Rectal smooth muscle tissue (tissue), 1 donor: ENCODE measurements at regions not wholly inside any gene's neighbourhood (a gene's known extent, or its start where the extent isn't known, plus 50 kb on each side); places are given as distances from the start of the nearest gene placed in this dataset.

Experiments used
- H3K27ac ChIP-seq: one replicate; pipeline ENCODE4 v1.7.0; 2013; ENCODE audit warnings: low read depth, low read length, inconsistent platforms
- H3K27me3 ChIP-seq: one replicate; pipeline ENCODE4 v1.7.0; 2013; ENCODE audit warnings: low read length; ENCODE audit not compliant: control insufficient read depth, insufficient read depth
- H3K36me3 ChIP-seq: one replicate; pipeline ENCODE4 v1.7.0; 2013; ENCODE audit warnings: low read length; ENCODE audit not compliant: control insufficient read depth, insufficient read depth
- H3K4me1 ChIP-seq: one replicate; pipeline ENCODE4 v1.7.0; 2013; ENCODE audit warnings: low read length; ENCODE audit not compliant: control insufficient read depth, insufficient read depth
- H3K4me3 ChIP-seq: one replicate; pipeline ENCODE4 v1.7.0; 2013; ENCODE audit warnings: low read length
- H3K9ac ChIP-seq: one replicate; pipeline ENCODE4 v1.7.0; 2013; ENCODE audit warnings: low read length

DNA sequence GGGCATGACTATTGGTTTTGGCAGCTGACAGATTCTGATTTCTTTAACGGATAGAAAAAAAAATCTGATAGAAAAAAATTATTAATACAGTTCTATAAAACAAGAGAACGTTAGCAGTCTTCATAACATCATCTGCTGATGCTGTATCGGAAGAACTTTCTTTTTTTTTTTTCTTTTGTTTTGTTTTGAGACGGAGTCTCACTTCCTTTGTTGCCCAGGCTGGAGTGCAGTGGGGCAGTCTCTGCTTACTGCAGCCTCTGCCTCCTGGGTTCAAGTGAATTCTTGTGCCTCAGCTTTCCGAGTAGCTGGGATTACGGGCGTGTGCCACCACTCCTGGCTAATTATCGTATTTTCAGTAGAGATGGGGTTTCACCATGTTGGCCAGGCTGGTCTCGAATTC, 271.2 kb upstream of the DPPA4 start:
- Histone ChIP-seq H3K4me1 (no peaks in the 10 kb centered on the region), H3K36me3 (no peaks in the 10 kb centered on the region), H3K9ac (no peak overlapping the region), H3K4me3 (no peak overlapping the region), H3K27ac (no peak overlapping the region), H3K27me3 (no peaks in the 10 kb centered on the region)

DNA sequence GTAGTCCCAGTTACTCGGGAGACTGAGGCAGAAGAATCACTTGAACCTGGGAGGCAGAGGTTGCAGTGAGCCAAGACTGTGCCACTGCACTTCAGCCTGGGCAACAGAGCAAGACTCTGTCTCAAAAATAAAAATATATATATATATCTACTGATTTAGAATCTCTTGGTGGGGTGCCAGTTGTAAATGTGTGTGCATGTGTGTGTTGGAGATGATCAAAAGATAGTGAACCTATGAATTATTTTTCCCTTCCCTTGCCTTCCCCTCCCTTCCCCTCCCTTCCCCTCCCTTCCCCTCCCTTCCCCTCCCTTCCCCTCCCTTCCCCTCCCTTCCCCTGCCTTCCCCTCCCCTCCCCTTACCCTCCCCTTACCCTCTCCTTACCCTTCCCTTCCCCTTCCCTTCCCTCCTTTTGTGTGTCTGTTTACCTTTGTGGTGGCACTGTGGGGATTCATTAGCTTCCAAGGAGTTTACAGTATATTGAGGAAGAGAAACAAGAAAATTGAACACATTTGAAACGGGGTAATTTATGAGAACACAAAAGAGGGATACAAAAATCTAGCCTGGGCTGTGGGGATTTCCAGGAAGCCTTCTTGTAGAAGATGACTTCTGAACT, 281.5 kb upstream of the DPPA4 start:
- Histone ChIP-seq H3K9ac (no peak overlapping the region), H3K36me3 (no peaks in the 10 kb centered on the region), H3K27ac (no peak overlapping the region), H3K4me3 (no peak overlapping the region), H3K27me3 (no peaks in the 10 kb centered on the region), H3K4me1 (no peaks in the 10 kb centered on the region)

DNA sequence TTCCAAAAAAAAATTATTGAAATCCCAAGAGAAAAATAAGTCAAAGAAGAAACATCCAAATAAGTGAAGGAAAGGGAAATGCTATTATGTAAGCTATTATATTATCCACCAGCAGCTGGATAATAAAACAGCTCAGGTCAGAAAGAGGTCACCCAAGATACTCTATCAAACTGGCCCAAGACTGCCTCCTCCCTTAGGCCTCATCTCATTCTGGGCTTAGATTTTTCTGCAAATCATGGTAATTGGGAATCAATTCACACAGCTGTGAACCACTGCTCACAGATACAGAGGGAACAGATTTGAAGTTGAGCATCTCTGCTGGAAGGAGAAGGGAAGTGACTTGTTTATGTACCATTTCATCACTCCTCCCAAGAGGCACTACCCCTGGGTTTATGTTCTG, 294.6 kb upstream of the DPPA4 start:
- no peaks in the 10 kb centered on the region for H3K27me3 ChIP-seq
- H3K27ac ChIP-seq = no peak overlapping the region
- no peak overlapping the region for H3K4me3 ChIP-seq
- no peaks in the 10 kb centered on the region for H3K4me1 ChIP-seq
- H3K9ac ChIP-seq = no peak overlapping the region
- no peaks in the 10 kb centered on the region for H3K36me3 ChIP-seq

DNA sequence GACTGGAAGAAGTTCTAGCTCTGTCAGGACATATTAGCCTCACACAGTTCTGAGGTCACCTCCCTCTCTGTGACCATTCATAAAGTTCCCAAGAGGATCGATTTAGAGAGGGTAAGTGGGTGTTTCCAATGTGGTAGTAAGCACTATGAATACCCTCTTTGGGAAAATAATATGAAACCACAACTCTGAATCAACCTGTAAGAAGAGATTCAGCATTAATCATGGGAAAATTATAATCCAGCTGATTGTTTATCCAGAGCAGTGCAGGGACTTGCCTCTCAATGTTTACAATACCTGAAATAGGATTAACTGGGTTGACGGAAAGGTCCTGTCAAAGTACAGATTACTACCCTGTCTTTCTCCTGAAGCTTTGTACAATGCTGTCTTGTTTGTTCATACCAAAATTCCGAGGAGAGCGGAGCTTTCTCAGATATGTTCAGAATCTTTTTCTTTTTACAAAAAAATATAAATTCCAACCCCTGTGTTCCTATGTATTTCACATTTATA, 302.9 kb upstream of the DPPA4 start:
- H3K36me3 ChIP-seq = no peaks in the 10 kb centered on the region
- H3K27me3 ChIP-seq = no peaks in the 10 kb centered on the region
- no peaks in the 10 kb centered on the region for H3K4me1 ChIP-seq

DNA sequence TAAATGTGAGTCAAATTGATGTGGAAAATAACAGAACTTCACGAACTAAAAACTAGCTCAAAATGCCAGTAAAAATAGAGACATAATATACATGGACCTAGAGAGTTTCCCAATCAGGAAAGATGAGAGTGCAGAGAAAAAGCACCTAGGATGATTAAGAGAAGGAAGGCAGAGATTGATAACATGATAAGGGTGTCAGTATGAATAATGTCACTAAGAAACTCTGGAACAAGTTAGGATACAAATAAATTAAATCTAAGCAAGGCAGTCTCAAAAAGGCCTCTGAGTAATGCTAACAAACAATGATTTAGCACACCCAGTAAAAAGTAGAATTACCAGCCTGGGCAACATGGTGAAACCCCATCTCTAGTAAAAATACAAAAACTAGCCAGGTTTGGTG, 304.7 kb upstream of the DPPA4 start:
- H3K4me3 ChIP-seq = no peak overlapping the region
- no peaks in the 10 kb centered on the region for H3K27me3 ChIP-seq
- no peaks in the 10 kb centered on the region for H3K36me3 ChIP-seq
- no peak overlapping the region for H3K27ac ChIP-seq
- no peaks in the 10 kb centered on the region for H3K4me1 ChIP-seq
- no peak overlapping the region for H3K9ac ChIP-seq

More for the DNA sequence above, 302.9 kb upstream of the DPPA4 start:
- Histone ChIP-seq H3K4me3 (no peak overlapping the region), H3K9ac (no peak overlapping the region), H3K27ac (no peak overlapping the region)

DNA sequence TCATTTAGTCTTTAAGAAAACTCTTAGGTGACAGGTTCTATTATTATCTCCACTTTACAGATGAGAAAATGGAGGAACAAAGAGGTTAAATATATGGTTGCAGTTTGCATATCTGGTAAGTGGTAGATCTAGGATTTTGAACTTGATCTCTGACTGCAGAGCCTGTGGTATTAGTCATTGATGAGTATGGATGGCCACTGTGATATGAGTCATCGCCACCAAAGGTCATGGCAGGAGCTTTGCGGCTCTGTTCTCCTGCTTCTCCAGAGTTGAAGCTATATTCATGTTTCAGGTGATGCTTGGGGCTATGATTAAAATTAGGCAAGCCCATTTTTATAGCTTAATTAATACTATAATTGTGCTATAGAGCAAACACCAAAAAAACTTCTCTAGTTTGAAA, 306.2 kb upstream of the DPPA4 start:
- Histone ChIP-seq H3K27me3 (no peaks in the 10 kb centered on the region), H3K9ac (no peak overlapping the region), H3K36me3 (no peaks in the 10 kb centered on the region), H3K4me3 (no peak overlapping the region), H3K27ac (no peak overlapping the region), H3K4me1 (no peaks in the 10 kb centered on the region)

DNA sequence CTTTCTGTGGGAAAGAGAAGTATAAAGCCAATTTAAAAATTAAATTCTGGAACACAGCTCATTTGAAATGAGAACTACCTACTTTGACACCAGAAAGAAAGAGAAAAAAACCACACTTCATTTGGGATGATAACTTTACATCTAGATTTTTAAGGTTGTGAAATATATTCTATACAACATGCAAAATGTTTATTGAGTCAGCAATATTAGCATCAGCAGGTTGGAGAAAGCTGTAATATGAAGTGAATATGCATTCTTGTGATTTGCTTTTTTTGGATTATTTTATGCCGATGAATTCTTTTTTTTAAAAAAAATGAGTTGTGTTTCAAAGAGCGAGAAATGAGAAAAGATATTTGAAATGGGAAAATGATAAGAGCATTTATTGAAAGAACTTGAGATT, 307.0 kb upstream of the DPPA4 start:
- no peak overlapping the region for H3K4me3 ChIP-seq

DNA sequence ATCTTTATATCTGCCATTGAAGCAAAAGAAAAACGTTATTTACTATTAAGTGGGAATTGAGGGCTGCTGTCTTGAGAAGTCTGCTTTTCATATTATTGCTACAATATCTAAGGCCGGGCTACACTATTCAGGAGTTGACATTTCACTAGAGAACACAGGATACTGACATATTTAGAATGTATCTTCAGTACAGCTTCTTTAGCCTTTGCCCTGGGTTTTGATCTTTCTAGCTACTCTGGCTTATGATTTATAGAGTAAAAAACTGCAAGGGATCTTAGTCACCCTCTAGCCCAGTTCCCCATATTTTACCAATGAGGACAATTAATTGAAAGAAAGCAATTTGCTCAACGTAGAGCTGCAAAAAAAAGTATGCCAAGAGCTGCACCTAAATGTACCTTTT, 307.4 kb upstream of the DPPA4 start:
- Histone ChIP-seq H3K27ac (no peak overlapping the region), H3K9ac (no peak overlapping the region), H3K4me1 (no peaks in the 10 kb centered on the region), H3K4me3 (no peak overlapping the region), H3K36me3 (no peaks in the 10 kb centered on the region), H3K27me3 (no peaks in the 10 kb centered on the region)

More for the DNA sequence above, 307.0 kb upstream of the DPPA4 start:
- no peaks in the 10 kb centered on the region for H3K27me3 ChIP-seq
- H3K9ac ChIP-seq = no peak overlapping the region
- H3K36me3 ChIP-seq = no peaks in the 10 kb centered on the region
- H3K27ac ChIP-seq = no peak overlapping the region
- no peaks in the 10 kb centered on the region for H3K4me1 ChIP-seq

DNA sequence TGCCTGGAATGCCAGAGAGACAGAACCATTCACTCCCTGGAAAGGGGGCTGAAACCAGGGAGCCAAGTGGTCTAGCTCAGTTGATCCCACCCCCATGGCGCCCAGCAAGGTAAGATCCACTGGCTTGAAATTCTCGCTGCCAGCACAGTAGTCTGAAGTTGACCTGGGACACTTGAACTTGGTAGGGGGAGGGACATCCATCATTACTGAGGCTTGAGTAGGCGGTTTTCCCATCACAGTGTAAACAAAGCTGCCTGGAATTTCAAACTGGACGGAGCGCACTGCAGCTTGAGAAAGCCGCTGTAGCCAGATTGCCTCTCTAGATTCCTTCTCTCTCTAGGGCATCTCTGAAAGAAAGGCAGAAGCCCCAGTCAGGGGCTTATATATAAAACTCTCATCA, 310.7 kb upstream of the DPPA4 start:
- Histone ChIP-seq H3K9ac (no peak overlapping the region), H3K27me3 (no peaks in the 10 kb centered on the region), H3K4me1 (no peaks in the 10 kb centered on the region), H3K36me3 (no peaks in the 10 kb centered on the region), H3K27ac (no peak overlapping the region), H3K4me3 (no peak overlapping the region)

DNA sequence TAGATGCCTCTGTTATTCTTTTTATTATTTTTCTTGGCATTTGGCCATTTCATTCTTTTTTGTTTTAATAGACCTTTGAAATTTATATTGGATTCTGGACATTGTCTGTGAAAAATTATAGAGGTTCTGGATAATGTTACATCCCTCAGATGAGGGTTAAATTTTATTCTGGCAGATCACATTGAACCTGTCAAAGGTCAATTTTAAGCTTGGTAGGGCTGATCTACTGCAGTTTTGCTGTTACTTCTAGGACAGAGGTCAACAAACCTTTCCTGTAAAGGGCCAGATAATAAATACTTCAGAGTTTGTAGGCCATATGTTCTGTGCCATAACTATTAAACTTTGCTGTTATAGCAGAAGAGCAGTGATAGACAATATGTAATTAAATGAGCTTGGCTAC, 318.9 kb upstream of the DPPA4 start:
- no peak overlapping the region for H3K27ac ChIP-seq
- H3K36me3 ChIP-seq = no peaks in the 10 kb centered on the region
- H3K9ac ChIP-seq = no peak overlapping the region
- no peak overlapping the region for H3K4me3 ChIP-seq
- no peaks in the 10 kb centered on the region for H3K4me1 ChIP-seq
- H3K27me3 ChIP-seq = no peaks in the 10 kb centered on the region

DNA sequence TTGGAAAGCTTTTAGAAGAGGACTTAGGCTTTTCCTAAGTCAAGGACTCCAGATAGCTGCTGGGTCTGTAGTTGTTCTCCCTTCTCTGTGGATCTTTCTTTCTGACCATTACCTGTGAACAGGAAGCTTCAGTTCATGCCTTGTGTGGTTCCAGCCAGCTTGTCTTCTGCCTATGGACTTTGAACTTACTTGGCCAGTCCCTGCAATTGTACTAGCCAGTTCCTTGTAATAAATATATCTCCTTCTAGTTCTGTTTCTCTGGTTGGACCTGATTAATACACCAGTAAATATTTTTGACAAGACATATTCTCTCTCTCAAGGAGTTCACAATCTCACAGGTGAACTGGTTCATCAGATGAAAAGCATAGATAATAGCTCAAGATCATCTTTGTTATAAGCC, 341.3 kb upstream of the DPPA4 start:
- H3K36me3 ChIP-seq = no peaks in the 10 kb centered on the region
- no peak overlapping the region for H3K9ac ChIP-seq
- no peaks in the 10 kb centered on the region for H3K27me3 ChIP-seq
- H3K4me3 ChIP-seq = no peak overlapping the region
- H3K27ac ChIP-seq = no peak overlapping the region
- H3K4me1 ChIP-seq = no peaks in the 10 kb centered on the region

DNA sequence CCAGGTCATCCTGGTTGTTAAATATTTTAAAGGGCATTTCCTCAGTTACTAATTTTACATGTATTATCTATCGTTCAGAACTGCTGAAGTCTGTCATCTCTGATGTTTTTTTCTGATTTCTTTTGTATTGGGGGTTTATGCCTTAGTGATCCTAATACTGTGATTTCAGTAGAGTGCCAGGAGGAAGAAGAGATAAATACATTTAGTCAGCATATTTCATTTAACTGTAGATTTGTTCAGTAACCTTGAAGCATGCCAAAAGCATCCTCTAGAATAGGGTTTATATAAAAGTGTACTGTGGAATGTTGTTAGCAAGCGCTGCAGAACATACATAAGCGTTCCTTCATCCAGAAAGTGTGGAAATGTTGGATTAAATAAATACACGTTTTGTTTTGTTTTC, 342.3 kb upstream of the DPPA4 start:
- no peak overlapping the region for H3K27ac ChIP-seq
- no peaks in the 10 kb centered on the region for H3K27me3 ChIP-seq
- no peak overlapping the region for H3K9ac ChIP-seq
- no peak overlapping the region for H3K4me3 ChIP-seq
- H3K36me3 ChIP-seq = no peaks in the 10 kb centered on the region
- peaks cover 3% of the 10 kb centered on the region for H3K4me1 ChIP-seq

DNA sequence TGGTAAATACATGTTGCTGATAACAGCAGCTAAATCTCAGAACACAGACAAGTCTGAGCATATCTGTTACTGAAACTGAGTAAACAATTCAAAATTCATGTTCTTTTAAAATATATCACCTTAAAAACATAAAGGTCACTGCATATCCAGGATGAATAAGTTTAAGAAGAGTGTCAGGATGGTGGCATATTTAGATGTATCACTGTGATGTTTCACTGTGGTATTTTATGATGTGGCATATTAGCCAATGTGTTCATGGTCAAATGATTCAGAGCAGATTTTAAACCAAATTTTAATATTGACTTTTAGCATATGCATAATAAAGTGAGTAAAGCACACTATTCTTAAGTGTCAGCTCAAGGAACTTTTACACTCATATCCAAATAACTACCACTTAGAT, 346.4 kb upstream of the DPPA4 start:
- Histone ChIP-seq H3K27me3 (no peaks in the 10 kb centered on the region), H3K36me3 (no peaks in the 10 kb centered on the region), H3K4me3 (no peak overlapping the region), H3K4me1 (peaks cover 9% of the 10 kb centered on the region), H3K9ac (no peak overlapping the region), H3K27ac (peak overlapping the region; percentile 39)
